HPDE6-E6E7 (cell line): ENCODE measurements at regions not wholly inside any gene's neighbourhood (a gene's known extent, or its start where the extent isn't known, plus 50 kb on each side); places are given as distances from the start of the nearest gene placed in this dataset.

Experiments used
- DNase-seq: peaks from one replicate; pipeline ENCODE4 v3.0.0; 2011; ENCODE audit warnings: missing footprints; ENCODE audit errors: extremely low spot score

GRCh38 chr14:101025696-101026095 is 122.2 kb upstream of the RTL1 start:
- no peak for DNase-seq

DNA sequence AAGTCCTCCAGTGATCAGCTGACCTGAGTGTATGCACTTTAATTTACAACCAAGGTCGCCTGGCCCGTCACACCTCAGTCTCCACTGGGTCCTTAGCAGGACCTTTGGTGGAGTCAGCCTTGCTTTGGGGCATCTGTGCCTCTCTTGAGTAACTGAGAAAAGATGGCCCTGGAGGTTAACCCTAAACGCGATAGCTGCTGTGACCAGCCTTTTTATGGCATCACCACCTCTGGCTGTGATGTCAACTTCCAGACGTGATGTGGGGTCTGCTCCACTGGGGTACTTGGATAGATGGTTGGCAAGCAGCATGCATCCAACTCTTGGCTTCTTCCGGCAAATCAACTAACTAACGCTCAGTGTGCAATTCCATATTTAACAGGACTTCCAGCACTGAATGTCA is 122.8 kb upstream of the RTL1 start:
- DNase-seq: no peak

DNA sequence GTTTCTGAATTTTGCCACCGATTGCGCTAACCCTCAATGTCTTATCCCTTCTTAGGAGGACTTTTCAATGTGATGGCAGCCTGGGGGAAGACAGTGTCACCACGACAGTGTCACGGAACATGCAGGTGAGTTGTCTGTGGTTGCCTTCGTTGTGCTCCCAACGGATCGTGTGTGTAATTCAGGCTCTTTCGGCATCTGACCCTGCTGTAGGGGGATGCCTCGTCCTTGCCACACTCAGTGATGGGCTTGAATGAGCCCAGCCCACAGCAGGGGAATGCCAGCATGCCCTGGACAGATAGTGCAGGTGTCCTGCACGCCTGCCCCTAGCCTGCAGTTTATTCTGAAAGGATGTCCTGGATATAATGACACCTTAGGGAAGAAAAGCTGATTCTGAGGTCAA is 123.8 kb upstream of the RTL1 start:
- DNase-seq: no peak

DNA sequence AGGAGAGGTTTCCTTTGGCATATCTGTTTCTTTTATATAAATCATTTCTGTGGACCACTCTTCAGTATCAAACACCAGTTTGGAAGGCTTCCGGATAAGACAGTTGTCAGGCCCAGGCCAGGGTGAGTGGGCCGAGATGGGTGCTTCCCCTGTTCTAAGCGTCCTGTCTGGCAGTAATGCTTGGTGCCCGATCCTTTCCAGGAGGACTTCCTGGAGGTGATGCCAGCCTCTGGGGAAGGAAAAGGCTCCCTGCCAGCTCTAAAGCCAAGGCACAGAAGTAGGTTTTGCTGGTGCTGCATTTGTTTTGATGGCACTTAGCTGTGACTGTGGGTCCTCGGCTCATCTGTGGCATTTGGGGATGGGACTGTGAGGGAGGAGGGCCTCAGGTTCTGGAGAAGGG is 124.4 kb upstream of the RTL1 start:
- DNase-seq: no peak

GRCh38 chr14:101028971-101029667 is 125.6 kb upstream of the RTL1 start:
- DNase-seq: no peak

GRCh38 chr14:101029668-101030290 is 126.3 kb upstream of the RTL1 start:
- DNase-seq: no peak

DNA sequence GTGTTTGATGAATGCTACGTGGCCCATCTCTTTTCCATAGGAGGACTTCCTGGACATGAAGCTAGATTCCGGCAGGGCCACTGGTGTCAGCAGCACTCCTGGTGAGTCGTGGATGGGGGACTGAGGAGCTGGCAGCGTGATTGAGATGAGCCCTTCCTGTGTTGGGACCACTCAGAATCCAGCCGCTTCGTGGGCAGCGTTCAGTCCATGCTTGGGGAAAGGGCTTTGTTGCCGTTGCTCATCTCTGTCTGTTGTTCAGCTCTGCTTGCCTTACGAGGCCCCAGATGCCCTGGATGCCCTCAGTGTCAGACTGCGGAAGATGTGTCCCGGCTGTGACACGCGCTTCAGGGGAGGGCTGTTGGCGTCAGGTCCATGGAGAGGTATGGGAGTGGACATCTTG is 127.1 kb upstream of the RTL1 start:
- no peak for DNase-seq

- no peak for DNase-seq
Measured at GRCh38 chr14:101031186-101031585, 127.7 kb upstream of the RTL1 start.

GRCh38 chr14:101031721-101032120 is 128.2 kb upstream of the RTL1 start:
- no peak for DNase-seq

DNA sequence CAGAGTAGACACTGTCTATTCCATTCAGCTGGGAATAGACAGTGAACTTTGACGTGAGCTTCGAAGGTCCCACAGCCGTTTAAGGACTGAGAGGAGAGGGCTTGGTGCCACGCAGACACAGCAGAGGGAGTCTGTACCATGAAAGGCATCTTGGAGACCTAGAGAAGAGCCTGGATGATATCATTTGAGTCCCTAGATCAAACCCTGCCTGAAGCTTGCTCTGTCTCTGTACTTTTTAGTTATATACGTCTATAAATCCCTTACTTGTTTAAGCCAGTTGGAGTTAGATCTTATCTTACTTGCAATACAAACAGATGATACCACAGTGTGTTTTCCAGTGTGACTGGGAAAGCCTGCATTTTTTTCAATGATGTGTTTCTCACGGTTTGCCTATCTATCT is 128.9 kb upstream of the RTL1 start:
- no peak for DNase-seq

GRCh38 chr14:101033006-101033405 is 129.5 kb upstream of the RTL1 start:
- no peak for DNase-seq

DNA sequence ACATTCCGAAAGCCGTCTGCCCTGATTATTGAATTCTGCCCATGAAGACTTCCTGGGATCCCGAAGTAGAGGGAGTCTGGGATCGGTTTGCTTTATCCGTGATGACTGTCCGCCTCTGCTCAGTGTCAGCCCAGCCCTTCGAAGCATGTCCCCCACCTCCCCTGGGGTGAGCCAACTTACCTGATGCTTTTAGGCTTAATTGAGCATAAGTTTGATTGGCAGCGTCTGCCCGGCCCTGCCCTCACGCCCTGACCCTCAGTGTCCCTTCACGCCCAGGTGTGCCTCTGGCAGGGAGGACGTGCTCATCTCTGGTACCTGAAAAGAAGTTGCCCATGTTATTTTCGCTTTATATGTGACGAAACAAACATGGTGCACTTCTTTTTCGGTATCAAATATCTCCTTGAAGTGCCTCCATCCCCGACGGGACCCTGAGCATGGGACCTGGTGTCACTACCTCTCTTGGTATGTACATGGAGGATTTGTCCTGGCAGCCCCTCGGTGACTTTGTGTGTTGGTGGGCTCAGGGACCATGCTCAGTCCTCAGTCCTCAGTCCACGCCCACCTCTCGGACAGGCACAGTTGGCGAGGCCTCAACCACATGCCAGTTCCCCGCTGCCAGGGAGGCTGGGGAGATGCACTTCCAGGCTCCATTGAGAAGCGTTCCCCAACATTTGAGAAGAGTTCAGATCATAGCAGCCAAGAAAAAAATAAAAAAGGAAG is 130.1 kb upstream of the RTL1 start:
- DNase-seq: no peak

- DNase-seq: no peak
Measured at GRCh38 chr14:101034986-101035385, 131.5 kb upstream of the RTL1 start.

DNA sequence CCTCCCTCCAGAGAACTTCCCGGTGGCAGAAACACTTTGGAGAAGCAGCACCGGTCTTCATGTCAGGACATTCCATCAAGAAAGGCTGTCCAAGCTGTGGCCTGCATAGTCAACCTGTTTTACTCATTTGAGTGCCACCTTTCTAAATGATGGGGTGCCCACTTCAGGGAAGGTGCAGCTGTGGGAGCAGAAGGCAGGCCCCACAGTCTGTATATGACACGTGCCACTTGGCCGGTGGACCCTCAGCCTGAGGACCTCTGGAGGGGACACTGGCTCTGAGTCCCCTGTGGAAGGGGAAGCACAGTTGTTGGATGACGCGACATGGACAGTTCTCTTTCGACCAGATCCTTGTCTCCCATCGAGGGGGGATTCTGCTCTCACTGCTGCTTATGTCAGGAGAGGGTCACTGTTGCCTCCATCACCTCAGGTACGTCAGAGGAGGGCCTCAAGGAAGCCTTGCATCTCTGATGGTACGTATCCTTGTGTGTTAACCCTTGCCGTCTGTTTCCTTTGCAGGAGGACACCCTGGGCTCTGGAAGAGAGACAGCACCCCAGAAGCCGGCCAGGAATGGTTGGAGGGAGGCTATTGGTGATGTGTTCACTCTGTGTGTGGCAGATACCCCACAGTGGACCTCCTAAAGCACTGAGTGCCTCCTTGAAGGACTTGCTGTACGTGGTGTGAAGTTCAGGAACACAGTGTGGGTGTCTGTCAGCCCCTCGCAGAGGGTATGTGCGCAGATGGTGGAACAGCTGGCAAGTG is 132.1 kb upstream of the RTL1 start:
- DNase-seq: no peak

GRCh38 chr14:101037021-101037817 is 133.7 kb upstream of the RTL1 start:
- DNase-seq: no peak

DNA sequence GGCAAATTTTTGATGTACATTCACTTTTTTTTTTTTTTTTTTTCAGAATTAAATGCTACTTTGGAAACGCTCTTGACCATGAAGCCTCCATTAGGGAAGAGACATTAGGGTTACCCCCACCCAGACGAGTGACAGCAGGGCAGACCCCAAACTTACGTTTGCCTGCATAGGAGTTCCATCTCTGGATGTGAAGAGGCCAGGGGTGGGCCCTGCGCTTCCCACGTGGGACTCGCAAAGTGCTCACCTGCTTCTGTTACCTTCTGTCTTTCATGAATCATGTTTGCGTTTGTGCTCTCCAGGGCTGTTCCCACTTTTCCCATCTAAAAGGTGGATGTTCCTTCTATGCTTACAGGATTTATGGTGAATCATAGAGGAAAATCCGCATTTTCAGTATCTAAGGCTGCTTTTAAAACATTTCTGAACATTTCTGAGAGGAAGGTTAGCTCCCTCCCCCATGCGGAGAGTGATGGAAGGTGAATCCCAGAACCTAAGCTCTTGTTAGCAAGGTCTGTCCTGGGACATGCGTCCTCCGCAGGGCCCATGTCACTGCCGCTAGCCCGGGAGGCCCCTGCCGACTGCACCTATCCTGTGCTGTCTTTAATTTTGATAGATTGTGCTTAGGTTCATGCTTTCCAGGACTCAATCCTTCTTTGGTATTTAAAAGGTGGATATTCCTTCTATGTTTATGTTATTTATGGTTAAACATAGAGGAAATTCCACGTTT is 135.7 kb upstream of the RTL1 start:
- no peak for DNase-seq

DNA sequence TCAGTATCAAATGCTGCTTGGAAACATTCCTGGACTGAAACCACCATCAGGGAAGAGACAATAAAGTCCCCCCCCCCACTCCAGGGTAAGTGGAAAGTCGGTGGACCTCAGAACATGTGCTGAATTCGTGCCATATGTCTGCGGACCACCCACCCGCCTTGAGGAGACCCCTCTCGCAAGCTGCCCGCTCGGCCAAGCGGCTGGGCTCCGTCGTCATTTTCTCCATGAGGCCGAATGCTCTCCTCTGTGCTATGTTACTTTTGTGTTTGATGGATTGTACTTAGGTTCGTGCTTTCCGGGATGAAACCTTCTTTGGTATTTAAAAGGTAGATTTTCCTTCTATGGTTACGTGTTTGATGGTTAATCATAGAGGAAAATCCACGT is 136.2 kb upstream of the RTL1 start:
- no peak for DNase-seq

DNA sequence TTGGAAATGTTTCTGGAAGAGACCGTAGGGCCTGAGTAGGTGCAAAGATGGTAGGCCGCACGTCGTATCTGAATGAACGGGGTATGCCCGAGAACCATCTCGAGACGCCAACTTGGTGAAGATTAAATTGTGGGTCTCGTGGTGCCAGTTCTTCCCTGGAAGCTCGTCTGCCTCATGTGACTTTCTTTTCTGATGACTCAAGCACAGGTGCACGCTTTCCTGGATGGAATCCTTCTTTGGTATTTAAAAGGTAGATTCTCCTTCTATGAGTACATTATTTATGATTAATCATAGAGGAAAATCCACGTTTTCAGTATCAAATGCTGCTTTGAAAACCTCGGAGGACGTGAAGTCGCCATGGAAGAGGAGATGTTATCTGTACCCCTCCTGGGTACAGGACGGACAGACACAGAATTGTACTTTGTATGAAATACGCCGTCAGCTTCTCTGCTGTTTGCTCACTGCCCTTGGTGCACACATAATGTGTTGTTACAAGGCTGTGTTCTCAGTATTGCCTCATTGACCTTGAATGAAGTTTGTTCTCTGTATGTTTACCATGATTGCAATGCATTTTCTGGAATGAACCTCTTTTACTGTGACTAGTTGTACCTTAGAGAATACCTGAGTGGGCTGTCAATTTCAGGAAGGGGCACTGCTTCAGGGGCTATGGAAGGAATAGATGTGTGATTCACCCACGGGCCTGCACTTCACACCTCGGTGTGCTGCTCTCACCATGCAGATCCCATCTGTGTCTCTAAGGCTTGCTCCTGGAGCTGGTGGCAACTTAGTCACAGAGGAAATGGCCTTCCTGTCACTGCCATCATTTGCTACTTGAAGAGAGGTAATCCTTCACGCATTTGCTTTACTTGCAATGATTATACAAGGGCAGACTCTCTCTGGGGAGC is 137.3 kb upstream of the RTL1 start:
- no peak for DNase-seq

GRCh38 chr14:101043891-101044290 is 140.4 kb upstream of the RTL1 start:
- DNase-seq: no peak

DNA sequence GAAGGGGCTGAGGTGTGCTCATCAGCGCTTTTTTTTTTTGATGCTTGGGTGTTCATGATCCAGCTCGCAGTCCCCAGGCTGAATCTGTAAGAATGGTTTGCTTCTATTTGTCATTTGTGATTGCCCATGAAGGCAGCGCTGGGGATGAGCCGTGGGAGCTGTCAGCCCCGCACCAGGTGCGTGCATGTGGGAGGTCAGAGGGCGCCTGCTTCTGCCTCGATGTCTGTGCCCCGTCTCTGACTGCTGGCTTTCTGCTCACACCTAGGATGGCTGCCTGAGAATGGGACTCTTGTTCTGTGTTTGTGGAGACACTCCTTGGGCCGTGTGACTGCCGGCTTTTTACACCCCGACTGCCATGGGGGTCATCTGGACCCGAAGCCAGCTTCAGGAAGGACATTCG is 141.2 kb upstream of the RTL1 start:
- no peak for DNase-seq
